NCI-H2081 treated with DMSO at 0.1 percent for 48 hours (cell line): ENCODE measurements at regions not wholly inside any gene's neighbourhood (a gene's known extent, or its start where the extent isn't known, plus 50 kb on each side); places are given as distances from the start of the nearest gene placed in this dataset.
"Not testable (repeated sequence)": the region's sequence is repeated elsewhere in the genome, so short reads cannot be mapped to it uniquely, and the experiment has no call there.

Experiments used
- DNase-seq: peaks from one replicate; lab custom pipeline; 2025; lab: John Stamatoyannopoulos, UW

DNA sequence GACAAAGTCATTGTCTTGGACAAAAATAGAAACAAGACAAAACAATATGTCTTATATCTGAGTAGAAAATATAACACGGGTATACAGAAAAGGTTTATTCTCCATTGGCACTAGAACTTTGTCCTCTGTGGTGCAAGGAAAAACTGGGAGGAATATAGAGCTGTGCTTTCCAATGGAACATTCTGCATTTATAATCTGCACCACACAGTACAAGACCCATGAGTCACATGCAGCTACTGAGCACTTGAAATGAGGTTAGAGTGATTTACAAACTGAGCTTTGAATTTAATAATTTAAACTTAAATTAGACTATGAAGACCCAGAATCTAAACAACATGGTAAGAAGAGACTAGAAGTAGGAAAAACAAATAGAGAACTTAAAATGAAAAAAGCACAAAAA lies 86.1 kb downstream of the RAP2A start:
- no peak for DNase-seq

DNA sequence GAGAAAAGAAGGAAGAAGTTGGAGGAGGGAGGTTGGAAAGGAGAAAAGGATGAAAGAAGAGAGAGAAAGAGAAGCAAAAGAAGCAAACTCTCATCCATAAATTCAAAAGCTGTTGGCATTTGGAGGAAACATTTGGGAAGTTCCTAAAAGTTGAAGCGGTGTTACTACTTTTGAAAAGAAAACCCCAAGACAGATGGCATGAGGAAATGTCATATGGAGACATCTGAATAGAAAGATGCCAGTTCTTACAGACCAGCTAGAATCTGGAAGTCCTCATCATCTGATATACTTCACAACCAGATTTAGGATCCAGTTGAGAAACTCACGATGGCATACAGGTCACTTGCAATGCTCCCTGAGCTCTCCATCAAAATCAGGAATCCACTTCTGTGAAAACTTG lies 86.9 kb downstream of the RAP2A start:
- DNase-seq = no peak

DNA sequence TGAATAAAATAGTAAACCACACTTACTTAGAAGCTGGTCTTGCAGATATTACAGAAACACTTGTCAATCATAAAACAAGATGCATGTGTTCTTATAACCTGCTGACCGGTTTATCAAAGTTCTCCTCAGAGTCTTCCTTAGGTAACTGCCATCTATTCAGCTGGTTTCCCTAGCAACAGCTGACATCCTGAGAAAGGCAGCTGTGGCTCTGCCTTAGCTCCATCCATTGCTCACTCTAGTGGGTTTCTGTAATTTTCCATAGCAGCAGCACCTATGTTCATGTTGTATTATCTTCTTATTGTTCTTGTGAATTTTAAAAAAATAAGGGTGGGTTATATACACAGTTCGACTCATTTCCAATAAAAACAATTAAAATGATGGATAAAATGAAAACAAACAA lies 87.8 kb downstream of the RAP2A start:
- no peak for DNase-seq

DNA sequence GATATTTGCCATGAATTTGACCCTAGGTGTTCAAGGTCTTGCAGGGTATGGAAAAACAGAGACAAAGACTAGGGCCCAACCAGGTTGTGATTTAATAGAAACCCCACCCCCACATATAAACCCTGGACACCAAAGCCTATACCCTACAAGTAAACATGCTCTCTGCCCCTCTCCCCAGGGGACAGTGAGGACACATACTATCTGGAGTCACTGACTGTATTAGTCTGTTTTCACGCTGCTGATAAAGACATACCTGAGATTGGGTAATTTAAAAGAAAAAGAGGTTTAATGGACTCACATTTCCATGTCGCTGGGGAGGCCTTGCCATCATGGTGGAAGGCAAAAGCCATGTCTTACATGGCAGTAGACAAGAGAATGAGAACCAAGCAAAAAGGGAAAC lies 88.3 kb downstream of the RAP2A start:
- no peak for DNase-seq

DNA sequence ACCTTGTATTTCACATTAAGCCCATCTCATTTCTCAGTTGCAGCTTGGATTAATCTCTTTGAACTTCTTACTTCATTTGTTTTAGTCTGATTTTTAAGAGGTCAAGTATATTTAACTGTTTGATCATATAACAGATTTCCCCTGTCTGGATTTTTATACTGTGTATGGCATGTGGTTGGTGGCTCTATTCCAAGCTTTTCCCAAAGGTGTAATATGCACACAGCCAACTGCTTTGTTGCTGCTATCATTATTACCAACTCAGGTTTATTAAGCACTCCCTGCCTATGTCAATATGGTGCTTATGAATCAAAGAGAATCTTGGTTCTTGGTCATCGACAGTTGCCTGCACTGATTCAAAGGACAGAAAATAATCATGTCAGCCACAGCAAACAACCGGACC lies 92.6 kb downstream of the RAP2A start:
- DNase-seq = no peak

DNA sequence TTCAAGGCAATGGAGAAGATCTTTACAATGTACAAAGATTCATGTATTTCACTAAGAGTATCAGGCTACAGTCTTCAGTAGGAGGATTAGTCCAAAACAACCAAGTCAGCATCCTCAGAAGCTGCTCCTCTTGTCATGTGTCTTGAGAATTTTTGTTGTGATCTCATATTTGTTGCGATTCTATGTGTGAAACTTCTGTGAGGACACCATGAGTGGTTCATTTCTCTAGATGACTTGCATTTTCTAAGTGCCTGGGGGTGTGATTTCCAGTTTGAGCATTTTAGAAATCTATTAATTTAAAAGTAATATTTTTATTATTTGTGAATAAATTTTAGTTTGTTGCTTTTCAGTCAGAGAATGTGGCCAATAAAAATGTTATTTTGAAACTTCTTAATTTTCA lies 94.5 kb downstream of the RAP2A start:
- no peak for DNase-seq

DNA sequence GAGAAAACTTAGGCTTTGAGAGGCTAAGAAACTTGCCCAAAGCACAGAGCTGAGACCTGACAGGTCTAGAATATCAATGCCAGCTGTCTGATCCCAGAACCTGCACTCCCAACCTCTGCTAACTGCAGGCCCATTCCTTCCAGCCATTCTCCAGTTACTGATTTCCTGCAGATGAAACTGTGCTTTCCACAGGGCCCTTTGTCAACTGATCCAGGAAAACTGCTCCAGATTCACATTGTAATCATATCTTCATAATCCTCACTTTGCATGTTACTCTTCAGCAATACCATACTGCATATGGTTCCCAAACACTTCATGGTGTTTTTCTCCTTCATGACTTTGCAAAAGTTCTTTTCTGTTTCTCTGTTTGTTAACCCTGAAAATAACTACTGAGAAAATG lies 100.6 kb downstream of the RAP2A start:
- no peak for DNase-seq

DNA sequence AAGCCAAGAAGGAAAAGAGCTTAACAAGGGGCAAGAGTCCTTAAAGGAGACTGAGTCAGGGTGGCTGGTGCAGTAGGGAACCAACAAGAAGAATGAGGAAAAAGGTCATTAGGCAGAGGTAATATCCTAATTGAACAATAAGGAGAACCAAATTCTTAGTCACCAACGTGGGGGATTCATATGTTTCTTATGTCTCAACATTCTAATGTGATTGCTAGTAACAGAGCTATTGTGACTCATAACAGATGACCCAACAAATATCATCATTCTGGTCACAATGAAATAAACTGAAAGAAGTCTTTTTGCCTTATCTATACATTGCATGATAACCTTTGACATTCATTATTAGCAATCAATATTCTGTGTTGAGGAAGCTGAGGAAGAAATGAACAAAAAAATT lies 101.6 kb downstream of the RAP2A start:
- DNase-seq = no peak

DNA sequence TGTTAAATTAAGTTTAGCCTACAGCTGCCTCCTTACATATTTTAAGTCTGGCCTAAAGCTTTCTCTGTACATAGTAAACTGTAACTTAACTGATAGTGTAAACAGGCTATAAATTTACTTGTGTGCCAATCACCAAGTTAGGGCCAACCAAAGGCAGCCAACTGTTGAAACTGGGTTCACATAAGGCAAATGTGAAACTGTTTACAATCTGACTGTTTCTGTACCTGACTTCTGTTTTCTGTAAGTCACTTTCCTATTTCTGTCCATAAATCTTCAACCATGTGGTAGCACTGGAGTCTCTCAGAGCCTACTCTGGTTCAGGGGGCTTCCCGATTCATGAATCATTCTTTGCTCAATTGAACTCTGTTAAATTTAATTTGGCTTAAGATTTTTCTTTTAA lies 103.1 kb downstream of the RAP2A start:
- no peak for DNase-seq

DNA sequence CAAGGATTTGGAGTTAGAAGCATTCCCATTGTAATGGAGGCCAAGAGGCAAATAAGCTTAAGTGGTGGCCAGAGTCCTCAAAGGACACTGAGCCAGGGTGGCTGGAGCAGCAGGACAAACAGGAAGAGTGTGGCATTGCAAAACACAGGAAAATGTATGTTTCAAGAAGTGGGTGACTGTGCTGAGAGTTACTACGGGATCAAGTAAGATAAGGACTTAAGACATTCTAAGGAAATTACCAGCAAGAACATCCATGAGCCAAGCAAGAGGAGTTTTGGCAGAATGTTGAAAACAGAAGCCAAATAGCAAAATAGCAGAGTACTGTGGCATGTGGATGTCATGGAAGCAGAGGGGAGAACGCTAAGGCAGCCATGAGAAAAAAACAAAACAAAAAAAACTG lies 104.2 kb downstream of the RAP2A start:
- DNase-seq = no peak

DNA sequence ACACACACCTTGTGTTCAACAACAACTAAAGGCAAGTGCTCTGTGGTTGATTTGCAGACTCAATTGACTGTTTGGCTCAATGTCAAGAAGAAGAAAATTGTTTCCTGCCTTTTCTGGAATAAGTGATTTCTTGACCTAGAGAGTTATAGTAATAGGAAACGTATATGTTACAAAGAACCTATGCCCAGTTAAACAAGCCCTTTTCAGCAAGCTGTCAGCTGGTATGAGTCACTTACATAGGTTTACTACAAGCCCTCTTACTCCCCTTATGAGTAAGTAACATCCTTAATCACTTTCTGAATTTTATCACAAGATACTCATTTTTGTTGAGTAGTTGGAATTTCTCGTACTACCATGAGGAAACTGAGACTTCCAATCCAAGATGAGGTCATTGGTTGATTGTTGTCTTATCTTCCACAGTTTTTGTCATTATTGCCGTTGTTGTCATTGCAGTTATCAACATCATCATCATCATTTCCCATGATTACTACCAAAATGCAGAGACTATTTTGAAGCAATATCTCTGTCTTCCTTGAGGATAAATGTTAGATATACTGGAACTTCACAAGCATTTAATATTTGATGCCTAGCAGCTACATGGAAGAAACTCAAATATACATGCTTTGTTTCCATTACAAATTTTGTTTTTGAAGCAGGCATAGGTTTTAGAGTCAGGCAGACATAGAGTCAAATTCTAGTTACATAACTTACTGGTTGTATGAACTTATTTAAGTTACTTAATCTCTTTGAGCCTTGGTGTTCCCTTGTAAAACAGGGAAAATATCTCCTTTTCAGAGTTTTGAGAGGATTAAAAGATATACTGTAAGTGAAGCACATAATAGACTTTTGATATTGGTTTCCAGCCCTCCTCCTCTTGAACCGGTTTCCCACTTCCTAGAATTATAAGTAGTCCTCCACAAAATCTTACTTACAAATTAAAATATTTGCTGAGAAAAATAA lies 106.0 kb downstream of the RAP2A start:
- DNase-seq = no peak

DNA sequence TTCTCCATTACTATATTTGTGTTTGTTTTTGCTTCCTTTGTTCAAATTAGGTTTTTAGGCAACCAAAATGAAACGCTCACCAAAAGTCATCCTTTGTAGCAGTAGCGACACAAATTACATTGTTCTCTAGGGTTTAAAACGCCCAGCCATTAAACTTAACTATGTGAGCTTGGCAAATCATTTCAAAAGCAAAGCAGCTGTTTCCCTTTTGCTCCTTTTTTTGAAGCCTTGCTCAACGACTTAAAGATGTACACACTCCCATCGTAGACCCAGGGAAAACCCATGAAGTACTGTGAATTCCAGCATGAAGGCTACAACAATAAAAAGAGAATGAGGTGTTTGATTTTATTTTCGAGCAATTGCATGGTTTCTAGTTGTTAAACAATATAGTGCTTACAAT lies 106.7 kb downstream of the RAP2A start:
- DNase-seq = no peak

DNA sequence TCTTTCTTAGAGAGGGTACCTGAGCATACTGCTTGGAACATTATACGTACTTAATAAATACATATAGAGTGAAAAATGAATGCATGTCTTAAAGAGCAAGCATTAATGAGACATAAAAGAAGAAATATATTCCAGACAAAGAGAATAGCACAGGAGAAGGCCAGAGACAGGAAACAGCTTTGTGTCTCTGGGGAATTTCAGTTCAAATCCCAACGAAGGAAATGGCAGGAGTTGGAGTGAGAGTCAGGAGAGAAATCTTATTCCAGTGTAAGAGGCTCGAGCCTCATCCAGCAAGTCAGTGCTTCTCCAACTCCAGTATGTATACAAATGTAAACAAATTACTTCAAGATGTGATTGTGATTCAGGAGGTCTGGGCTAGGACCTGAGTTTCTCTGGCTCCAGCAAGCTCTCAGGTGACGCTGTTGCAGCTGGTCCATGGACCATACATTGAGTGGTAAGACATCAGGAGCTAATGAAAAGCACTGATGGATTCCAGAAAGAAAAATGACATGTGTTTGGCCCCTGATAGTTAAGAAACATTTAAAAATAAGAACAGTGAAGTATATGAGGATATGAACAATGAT lies 108.2 kb downstream of the RAP2A start:
- no peak for DNase-seq

DNA sequence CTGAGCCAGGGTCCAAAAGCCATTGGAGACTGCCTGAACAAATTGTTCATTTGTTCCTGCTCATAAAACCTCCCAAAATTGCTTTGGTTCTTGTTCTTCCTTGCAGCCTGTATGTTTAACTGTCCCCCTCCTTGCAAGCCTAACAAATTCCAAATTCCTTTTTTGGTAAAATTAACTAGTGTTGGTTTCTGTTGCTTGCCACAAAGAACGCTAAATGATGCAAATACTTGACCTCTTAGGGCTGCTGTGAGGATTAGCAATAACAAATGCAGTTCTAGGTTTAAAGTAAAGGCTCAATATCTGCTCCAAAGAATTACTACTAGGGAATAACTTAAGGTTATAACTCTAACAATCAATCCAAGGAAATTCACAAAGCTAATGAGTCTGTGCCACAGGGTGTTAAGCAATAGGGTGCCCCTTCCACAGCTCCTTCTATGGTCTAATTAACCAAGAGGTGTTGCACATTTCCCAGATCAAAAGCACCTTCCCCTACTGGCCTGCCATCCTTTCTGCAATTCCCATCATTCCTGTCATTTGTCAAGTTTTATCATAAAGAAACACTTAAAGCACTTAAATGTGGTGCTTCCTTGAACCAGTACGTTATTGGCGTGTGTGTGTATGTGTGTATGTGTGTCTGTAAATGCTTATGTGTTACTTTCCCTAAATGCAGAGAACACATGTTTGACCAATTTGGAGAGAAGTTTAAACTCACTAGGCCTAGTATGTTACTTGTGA lies 110.2 kb downstream of the RAP2A start:
- DNase-seq = no peak

DNA sequence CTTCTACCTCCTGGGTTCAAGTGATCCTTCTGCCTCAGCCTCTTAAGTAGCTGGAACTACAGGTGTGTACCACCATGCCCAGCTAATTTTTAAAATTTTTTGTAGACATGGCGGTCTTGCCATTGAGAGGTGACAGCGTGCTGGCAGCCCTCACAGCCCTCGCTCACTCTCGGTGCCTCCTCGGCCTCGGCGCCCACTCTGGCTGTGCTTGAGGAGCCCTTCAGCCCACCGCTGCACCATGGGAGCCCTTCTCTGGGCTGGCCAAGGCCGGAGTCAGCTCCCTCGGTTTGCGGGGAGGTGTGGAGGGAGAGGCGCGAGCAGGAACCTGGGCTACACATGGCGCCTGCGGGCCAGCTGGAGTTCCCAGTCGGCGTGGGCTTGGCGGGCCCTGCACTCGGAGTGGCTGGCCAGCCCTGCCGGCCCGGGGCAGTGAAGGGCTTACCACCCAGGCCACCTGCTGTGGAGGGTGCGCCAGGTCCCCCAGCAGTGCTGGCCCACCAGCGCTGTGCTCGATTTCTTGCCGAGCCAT lies 111.1 kb downstream of the RAP2A start:
- DNase-seq = not testable (repeated sequence)

DNA sequence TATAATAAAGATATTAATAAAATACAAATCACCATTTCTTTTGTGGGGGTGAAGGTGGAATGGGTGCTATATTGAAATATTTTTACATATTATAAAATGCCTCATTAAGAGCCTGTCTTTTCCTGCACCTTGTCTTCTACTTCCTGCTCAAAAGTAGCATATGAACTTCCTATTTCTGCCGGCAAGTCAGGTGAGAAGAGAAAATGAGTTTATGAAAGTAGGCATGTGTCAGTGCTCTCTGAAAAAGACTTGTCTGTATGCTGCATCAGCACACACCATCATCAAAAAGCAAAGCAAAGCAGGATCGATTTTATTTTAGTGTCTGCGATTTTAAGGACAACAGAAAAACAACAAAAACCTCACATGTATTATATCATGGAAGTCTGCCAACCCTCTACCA lies 114.2 kb downstream of the RAP2A start:
- no peak for DNase-seq

DNA sequence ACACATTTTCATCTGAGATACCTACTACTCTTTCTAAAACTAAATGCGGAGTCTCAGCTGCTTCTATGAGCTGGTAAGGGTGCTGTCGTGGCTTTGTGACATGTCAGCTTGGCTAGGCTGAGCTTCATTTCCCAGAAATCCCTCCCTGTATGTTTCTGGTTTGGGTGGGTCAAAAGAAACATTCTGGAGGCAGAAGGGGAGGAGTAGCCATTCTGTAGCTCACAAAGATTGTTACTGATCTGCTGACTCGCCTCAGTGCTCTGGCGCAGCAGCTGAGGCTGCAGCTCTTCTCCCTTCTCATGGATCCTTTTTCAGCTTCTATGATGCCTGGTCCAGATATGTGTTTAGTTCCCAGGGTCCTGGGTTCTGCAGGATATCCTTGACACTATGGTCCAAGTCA lies 114.7 kb downstream of the RAP2A start:
- no peak for DNase-seq

DNA sequence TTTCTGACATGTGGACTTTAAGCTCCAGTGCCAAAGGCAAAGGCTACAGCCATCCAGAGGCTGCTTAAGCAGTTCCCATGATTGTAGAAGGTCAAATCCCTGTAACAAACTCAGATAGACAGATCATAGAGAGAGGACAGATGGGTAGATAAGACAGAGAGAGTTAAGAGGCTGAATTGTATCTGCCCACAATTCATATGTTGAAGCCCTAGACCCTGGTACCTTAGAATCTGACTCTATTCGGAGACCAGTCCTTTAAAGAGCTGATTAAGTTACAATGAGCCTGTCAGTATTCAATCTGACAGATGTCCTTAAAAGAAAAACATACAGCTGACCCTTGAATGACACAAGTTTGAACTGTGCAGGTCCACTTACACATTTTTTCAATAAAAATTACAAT lies 115.2 kb downstream of the RAP2A start:
- no peak for DNase-seq

DNA sequence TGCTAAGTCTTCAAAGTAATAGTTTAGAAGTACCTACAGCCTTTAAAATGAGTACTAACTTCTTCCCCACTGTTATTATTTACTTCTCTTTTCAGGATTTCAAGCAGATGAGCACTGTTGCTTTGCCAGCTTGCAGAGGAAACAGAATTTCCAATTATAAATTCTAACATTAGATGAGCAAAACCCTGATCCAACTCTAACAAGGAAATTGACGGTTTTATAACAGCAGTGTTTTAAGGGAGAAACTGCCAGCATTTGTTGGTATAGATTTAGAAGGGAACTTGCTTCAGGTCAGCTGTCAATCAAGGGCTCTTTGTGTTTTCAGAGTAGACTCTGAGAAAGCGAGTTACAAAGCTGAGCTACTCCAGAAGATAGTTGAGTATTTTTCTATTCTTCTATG lies 120.5 kb downstream of the RAP2A start:
- DNase-seq = no peak

DNA sequence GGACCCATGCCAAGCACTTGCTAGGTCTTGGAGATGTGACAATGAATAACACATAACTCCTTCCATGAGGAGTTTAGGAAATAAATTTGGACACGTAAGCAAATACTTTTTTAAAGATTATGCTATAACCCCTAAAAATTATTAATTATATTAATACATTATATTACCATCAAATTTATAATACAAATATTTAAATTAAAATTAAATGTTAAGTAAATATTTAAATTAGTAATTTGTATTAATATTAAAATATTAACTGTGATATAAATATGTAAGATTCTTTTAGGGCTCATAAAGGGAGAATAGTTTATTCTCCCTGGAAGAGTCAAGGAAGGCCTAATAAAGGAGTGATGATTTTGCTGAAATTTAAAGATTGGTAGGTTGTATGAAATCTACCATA lies 121.1 kb downstream of the RAP2A start:
- no peak for DNase-seq

DNA sequence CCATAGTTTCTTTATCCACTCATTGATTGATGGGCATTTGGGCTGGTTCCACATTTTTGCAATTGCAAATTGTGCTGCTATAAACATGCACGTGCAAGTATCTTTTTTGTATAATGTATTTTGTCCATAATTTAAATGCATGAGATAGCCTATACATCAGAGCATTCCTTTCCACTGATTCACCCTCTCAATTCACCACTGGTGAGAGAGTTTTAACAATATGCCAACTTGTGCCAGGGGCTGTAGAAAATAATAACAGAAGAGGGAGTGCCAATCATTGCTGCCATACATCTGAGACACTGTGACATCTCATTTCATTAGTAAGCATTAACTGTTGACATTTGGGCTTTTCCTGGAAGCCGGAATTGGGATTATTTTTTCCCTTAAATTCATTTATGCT lies 125.1 kb downstream of the RAP2A start:
- DNase-seq = no peak

DNA sequence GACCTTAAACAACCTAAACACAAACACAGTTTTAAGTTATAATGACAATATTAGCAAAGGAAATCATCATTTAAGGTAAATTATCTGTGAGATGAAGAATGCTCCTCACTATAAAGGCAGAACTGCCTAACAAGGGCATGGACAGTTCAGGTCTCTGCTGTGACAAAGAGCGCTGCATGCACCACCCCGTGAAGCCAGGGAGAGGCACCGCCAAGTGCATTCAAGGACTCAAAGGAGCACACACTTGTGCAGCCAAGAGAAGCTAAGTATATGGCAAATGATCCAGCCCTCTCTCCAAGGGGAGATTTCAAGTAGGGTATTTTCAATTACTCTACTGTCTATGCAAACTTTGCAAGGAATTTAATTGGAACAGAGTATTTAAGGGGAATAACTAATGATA lies 126.0 kb downstream of the RAP2A start:
- DNase-seq = no peak

DNA sequence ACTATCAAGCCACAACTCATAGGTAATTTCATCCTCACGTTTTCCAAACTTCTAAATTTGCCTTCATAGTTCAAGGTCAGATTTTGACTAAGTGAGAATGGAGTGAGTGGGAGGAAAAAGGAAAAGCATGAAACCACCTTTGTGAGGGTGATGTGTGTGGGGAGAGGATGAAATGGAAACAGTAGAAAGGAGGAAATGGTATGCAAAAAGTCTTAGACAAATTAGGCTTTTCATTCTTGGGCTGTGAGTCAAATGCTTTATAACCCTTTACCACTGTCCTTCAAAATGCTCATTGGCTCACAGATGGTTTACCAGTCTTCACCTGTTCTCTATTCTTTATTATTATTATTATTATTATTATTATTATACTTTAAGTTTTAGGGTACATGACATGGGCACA lies 127.2 kb downstream of the RAP2A start:
- no peak for DNase-seq
